ENCODE measurements at regions not wholly inside any gene's neighbourhood (a gene's known extent, or its start where the extent isn't known, plus 50 kb on each side); places are given as distances from the start of the nearest gene placed in this dataset.

GRCh38 chr1:115496904-115497527 lies 144.8 kb upstream of the VANGL1 start:
- TF ChIP-seq, protein P1, sequence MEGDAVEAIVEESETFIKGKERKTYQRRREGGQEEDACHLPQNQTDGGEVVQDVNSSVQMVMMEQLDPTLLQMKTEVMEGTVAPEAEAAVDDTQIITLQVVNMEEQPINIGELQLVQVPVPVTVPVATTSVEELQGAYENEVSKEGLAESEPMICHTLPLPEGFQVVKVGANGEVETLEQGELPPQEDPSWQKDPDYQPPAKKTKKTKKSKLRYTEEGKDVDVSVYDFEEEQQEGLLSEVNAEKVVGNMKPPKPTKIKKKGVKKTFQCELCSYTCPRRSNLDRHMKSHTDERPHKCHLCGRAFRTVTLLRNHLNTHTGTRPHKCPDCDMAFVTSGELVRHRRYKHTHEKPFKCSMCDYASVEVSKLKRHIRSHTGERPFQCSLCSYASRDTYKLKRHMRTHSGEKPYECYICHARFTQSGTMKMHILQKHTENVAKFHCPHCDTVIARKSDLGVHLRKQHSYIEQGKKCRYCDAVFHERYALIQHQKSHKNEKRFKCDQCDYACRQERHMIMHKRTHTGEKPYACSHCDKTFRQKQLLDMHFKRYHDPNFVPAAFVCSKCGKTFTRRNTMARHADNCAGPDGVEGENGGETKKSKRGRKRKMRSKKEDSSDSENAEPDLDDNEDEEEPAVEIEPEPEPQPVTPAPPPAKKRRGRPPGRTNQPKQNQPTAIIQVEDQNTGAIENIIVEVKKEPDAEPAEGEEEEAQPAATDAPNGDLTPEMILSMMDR (conservative IDR thresholded peaks at IDR 0.05; ENCODE audit: low read depth, low read length) = no peak
- no peak overlapping the region for H3K4me3 ChIP-seq (ENCODE audit: low read depth, low read length)
- DNase-seq (ENCODE audit: low read depth) = peak; percentile 66

DNA sequence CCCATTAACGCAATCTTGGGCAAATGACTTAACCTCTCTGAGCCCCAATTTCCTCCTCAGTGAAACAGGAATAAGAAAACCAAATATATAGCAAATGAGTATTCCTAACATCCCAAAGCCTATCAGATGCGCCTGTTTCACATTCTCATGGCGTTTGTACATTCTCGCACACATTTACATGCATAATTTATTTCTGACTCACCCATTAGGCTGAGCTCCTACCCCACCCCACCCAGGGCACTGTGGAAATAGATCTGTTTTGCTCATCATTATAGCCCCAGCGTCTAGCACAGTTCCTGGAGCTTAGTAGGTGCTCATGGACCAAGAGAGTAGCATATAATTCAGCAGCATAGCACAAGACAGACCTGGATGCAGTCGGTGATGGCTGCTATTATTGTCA lies 146.1 kb upstream of the VANGL1 start:
- no peak for DNase-seq (ENCODE audit: low read depth)

DNA sequence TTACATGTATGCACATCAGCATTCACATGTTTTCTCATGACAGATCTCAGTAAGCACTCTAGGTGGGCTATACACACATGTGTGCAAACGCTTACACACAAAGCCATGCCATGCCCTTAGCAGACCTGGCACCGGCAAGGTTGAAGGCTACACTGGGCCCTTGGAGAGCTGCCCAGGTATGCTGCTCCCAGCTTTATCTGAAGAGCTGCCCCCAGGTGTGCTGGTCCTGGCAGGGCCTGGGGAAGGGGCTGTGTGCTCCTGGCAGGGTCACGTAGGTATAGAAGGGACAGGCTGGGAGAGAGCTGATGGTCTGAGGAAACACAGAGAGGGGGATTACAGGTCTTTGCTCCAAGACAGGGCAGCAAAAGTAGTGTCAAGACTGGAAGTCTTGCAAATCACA lies 146.7 kb upstream of the VANGL1 start:
- H3K4me3 ChIP-seq (ENCODE audit: low read depth, low read length) = no peak overlapping the region
- TF ChIP-seq, protein P1 (conservative IDR thresholded peaks at IDR 0.05; ENCODE audit: low read depth, low read length) = no peak
- DNase-seq (ENCODE audit: low read depth) = no peak

More for the DNA sequence above, 146.1 kb upstream of the VANGL1 start:
- H3K4me3 ChIP-seq (ENCODE audit: low read depth, low read length) = no peak overlapping the region
- TF ChIP-seq, protein P1 (conservative IDR thresholded peaks at IDR 0.05; ENCODE audit: low read depth, low read length) = no peak

DNA sequence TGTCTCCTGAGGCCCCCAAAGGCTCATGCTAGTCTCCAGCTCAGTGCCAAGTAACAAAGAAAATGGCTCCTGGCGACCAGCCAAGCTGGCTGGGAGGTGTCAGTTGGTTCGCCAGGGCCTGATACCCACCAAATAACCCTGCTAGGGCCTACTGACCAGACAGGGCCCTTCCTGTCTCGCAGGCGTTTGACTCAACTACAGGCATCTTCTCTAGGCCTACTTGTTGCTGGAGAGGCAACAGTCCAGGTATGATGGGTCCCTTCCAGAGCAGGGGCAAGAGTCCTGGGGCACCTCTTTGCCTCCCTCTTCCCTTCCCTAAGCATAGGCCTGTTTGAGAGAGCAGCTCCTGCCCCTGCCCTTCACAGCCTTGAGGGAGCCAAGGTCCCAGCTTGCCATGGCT lies 147.9 kb upstream of the VANGL1 start:
- TF ChIP-seq, protein P1 (conservative IDR thresholded peaks at IDR 0.05; ENCODE audit: low read depth, low read length) = no peak
- DNase-seq (ENCODE audit: low read depth) = no peak
- no peak overlapping the region for H3K4me3 ChIP-seq (ENCODE audit: low read depth, low read length)

GRCh38 chr1:115492880-115493279 lies 148.9 kb upstream of the VANGL1 start:
- TF ChIP-seq, protein P1 (conservative IDR thresholded peaks at IDR 0.05; ENCODE audit: low read depth, low read length) = no peak
- DNase-seq (ENCODE audit: low read depth) = no peak
- H3K4me3 ChIP-seq (ENCODE audit: low read depth, low read length) = no peak overlapping the region

DNA sequence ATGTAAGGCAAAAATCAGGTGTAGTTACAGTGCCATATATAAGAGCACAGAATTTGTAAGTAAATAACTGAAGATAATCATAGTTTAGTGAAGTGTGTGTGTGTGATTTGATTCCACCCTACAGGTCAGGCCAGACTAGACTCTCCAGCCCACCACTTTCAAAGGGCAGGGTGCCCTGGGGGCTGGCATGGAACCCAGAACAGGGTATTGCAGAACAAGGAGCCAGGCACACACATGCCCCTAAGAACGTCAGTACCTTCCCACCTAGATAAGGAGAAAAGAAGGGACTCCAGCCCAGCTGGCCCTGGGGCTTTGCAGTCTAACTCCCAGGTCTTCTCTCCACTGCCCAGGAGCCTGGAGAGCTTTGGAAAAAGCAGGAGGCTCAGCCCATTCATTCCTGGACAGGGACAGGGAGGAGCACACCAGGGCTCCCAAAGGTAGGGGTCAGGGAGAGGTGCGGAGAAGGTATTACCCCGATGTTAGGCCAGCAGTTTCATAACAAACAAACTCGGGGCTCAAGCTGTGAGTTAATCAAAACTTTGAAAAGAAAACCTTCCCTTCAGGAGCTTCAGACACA lies 149.7 kb upstream of the VANGL1 start:
- TF ChIP-seq, protein P1 (conservative IDR thresholded peaks at IDR 0.05; ENCODE audit: low read depth, low read length) = no peak
- no peak for DNase-seq (ENCODE audit: low read depth)
- no peak overlapping the region for H3K4me3 ChIP-seq (ENCODE audit: low read depth, low read length)
